ENCODE measurements at regions not wholly inside any gene's neighbourhood (a gene's known extent, or its start where the extent isn't known, plus 50 kb on each side); places are given as distances from the start of the nearest gene placed in this dataset.

DNA sequence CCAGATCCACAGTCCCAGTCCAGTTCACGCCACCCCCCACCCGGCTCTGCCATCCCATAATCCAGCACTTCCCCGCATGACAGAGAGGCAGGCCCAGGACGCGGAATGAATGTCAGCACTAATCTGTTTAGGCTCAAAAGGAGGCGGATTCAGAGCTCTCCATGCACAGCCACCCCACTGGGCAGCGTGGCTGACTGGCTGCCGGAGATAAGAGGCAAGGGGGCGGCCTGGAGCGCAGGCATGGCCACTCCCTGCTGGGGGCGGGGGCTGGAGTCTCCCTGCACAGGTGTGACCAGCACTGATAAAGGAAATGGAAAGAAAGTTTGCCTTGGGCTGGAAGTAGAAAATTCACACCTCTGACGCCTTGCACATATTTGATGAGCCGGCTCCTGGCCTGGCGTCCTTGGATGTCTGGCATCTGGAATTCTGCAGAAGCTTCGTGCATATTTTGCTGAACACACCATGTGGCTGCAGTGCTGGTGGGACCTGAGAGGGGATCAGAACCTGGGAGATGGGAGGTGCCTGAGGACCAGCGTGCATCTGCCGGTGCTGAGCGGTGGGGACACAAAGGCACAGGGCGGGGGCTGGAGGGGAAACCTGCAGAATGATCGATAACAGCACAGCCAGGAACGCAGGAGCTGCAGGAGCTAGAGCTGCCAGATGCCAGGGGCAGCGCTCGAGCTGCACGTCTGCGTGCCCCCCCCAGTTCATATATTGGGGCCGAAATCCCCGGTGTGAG, 344.4 kb downstream of the CTTN start:
- Histone ChIP-seq H3F3A (ENCODE audit: insufficient read depth) (no peaks in the 10 kb centered on the region), H3K9ac (no peak overlapping the region), H3K4me3 (no peak overlapping the region), H3K4me1 (ENCODE audit: insufficient read depth) (no peaks in the 10 kb centered on the region), H4K20me1 (ENCODE audit: insufficient read depth) (no peaks in the 10 kb centered on the region), H3K36me3 (ENCODE audit: low read depth) (no peaks in the 10 kb centered on the region), H3K4me2 (ENCODE audit: unreplicated experiment) (no peak overlapping the region), H3K79me2 (ENCODE audit: insufficient read depth) (no peaks in the 10 kb centered on the region), H3K9me2 (ENCODE audit: insufficient read depth) (no peaks in the 10 kb centered on the region), H3K27ac (no peak overlapping the region), H3K27me3 (replicated peaks; ENCODE audit: insufficient read depth) (no peaks in the 10 kb centered on the region), H2AFZ (no peak overlapping the region), H3K9me3 (ENCODE audit: low read depth) (no peaks in the 10 kb centered on the region)
- 52 to 54% methylated on average over 26 to 27 of the region's 27 CpGs for WGBS, 2 experiments (ENCODE audit: low coverage in 1 of 2, low lambda C conversion rate in 2 of 2, missing lambda C conversion rate in 2 of 2)
- TF ChIP-seq EZH2 (IDR thresholded peaks at IDR 0.05; ENCODE audit: insufficient read depth, poor library complexity, severe bottlenecking) (no peak), EZH2phosphoT487 (IDR thresholded peaks at IDR 0.05; ENCODE audit: insufficient read depth, low read depth) (no peak)
- no peak for DNase-seq
- in situ Hi-C loops (cut with MboI): no loop called here

DNA sequence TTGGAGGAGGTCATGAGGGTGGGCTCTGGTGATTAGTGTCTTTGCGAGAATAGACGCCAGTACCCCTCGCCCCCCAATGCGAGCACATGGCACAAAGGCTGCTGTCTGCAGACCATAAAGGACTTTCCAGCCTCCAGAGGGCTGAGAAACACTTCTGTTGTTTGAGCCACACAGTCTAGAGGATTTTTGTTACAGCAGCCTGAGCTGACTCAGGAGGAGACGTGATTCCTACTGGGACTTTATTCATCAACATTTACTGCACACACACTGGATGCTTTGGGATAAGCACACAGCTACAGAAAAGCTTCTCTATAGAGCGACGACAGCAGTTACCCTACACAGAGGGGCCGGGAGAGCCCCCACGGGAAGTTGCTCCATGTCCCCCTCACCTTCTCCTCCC, 345.0 kb downstream of the CTTN start:
- Histone ChIP-seq H3K9me3 (ENCODE audit: low read depth) (no peaks in the 10 kb centered on the region), H3K9me2 (ENCODE audit: insufficient read depth) (no peaks in the 10 kb centered on the region), H3K4me1 (ENCODE audit: insufficient read depth) (no peaks in the 10 kb centered on the region), H3K9ac (no peak overlapping the region), H3K4me2 (ENCODE audit: unreplicated experiment) (no peak overlapping the region), H3K36me3 (ENCODE audit: low read depth) (no peaks in the 10 kb centered on the region), H3K27me3 (replicated peaks; ENCODE audit: insufficient read depth) (no peaks in the 10 kb centered on the region), H3F3A (ENCODE audit: insufficient read depth) (no peaks in the 10 kb centered on the region), H2AFZ (no peak overlapping the region), H3K4me3 (no peak overlapping the region), H4K20me1 (ENCODE audit: insufficient read depth) (no peaks in the 10 kb centered on the region), H3K79me2 (ENCODE audit: insufficient read depth) (no peaks in the 10 kb centered on the region), H3K27ac (no peak overlapping the region)
- 64 to 70% methylated on average over 9 of the region's 9 CpGs for WGBS, 2 experiments (ENCODE audit: low coverage in 1 of 2, low lambda C conversion rate in 2 of 2, missing lambda C conversion rate in 2 of 2)
- in situ Hi-C loops (cut with MboI): no loop called here
- TF ChIP-seq EZH2 (IDR thresholded peaks at IDR 0.05; ENCODE audit: insufficient read depth, poor library complexity, severe bottlenecking): no peak
- TF ChIP-seq EZH2phosphoT487 (IDR thresholded peaks at IDR 0.05; ENCODE audit: insufficient read depth, low read depth): no peak
- DNase-seq: no peak

DNA sequence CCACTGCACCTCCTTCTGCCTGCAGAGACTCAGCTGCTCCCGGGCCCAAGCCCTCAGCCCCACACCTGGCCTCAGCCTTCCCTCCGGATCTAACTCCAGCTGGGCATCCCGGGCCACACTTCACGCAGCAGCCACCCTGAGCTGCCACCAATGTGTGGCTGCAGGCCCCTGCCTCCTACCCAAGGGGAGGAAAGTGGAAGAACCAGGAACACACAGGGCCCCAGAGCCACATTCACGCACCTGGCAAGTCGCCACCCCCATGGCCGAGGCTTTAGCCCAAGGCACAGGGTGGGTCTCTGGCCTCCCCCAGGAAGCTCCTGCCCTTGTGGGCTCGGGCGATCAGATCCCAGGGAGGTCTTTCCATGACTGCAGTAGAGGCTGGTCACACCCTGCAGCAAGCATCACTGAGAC, 345.6 kb downstream of the CTTN start:
- TF ChIP-seq EZH2phosphoT487 (IDR thresholded peaks at IDR 0.05; ENCODE audit: insufficient read depth, low read depth) (no peak), EZH2 (IDR thresholded peaks at IDR 0.05; ENCODE audit: insufficient read depth, poor library complexity, severe bottlenecking) (no peak)
- H3K9ac ChIP-seq: no peak overlapping the region
- H3K4me1 ChIP-seq (ENCODE audit: insufficient read depth): no peaks in the 10 kb centered on the region
- H3K27ac ChIP-seq: no peak overlapping the region
- H3K4me2 ChIP-seq (ENCODE audit: unreplicated experiment): no peak overlapping the region
- WGBS, 2 experiments (ENCODE audit: low coverage in 1 of 2, low lambda C conversion rate in 2 of 2, missing lambda C conversion rate in 2 of 2): 57 to 65% methylated on average over 7 to 8 of the region's 9 CpGs
- H3K9me2 ChIP-seq (ENCODE audit: insufficient read depth): no peaks in the 10 kb centered on the region
- no peaks in the 10 kb centered on the region for H3K27me3 ChIP-seq (replicated peaks; ENCODE audit: insufficient read depth)
- H3K4me3 ChIP-seq: no peak overlapping the region
- no peaks in the 10 kb centered on the region for H4K20me1 ChIP-seq (ENCODE audit: insufficient read depth)
- no peak overlapping the region for H2AFZ ChIP-seq
- in situ Hi-C loops (cut with MboI): no loop called here
- no peaks in the 10 kb centered on the region for H3K79me2 ChIP-seq (ENCODE audit: insufficient read depth)
- no peaks in the 10 kb centered on the region for H3F3A ChIP-seq (ENCODE audit: insufficient read depth)
- H3K36me3 ChIP-seq (ENCODE audit: low read depth): no peaks in the 10 kb centered on the region
- no peak for DNase-seq
- H3K9me3 ChIP-seq (ENCODE audit: low read depth): no peaks in the 10 kb centered on the region

DNA sequence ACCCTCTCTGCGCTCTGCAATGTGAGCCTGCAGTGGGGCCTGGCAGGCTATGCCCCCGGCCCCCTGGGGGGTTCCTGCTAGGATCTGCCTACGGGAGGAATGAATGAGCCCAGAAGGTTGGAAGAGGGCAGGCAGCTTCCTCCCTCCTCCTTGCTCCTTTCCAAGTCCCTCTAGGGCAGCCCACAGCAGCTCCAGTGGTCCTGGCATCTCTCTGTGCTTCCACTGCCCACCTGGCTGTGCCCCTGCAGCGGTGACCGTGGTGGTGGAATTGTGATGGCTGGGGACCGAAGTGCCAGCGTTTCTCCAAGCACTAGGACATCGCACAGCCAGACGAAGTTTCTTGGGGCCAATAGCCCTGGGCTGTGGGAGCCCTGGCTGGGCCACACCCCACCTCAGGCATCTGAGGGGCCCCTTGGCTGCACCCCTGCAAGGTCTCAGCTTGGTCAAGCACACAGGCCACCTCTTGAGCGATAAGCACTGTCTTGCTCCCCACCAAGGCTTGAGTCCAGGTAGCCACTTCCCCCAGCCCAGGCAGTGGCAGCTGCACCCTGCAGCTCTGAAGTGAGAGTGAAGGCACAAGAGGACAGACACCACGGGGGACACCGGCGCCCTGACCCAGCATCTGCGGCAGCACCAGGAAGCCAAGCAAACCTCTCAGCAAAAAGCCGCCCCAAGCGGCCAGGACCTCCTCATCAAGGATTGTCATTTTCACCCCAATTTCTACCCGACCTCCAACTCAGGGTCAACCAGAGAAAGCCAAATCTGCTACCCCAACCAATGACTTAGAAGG, 346.3 kb downstream of the CTTN start:
- no peak overlapping the region for H2AFZ ChIP-seq
- no peaks in the 10 kb centered on the region for H3K9me3 ChIP-seq (ENCODE audit: low read depth)
- no peaks in the 10 kb centered on the region for H3F3A ChIP-seq (ENCODE audit: insufficient read depth)
- in situ Hi-C loops (cut with MboI): no loop called here
- no peak overlapping the region for H3K9ac ChIP-seq
- no peaks in the 10 kb centered on the region for H3K36me3 ChIP-seq (ENCODE audit: low read depth)
- no peak overlapping the region for H3K4me3 ChIP-seq
- no peak overlapping the region for H3K4me2 ChIP-seq (ENCODE audit: unreplicated experiment)
- H3K27ac ChIP-seq: no peak overlapping the region
- H4K20me1 ChIP-seq (ENCODE audit: insufficient read depth): no peaks in the 10 kb centered on the region
- no peak for DNase-seq
- H3K79me2 ChIP-seq (ENCODE audit: insufficient read depth): no peaks in the 10 kb centered on the region
- no peaks in the 10 kb centered on the region for H3K27me3 ChIP-seq (replicated peaks; ENCODE audit: insufficient read depth)
- WGBS, 2 experiments (ENCODE audit: low coverage in 1 of 2, low lambda C conversion rate in 2 of 2, missing lambda C conversion rate in 2 of 2): 68 to 69% methylated on average over 13 to 17 of the region's 17 CpGs
- no peaks in the 10 kb centered on the region for H3K4me1 ChIP-seq (ENCODE audit: insufficient read depth)
- H3K9me2 ChIP-seq (ENCODE audit: insufficient read depth): no peaks in the 10 kb centered on the region
- TF ChIP-seq EZH2 (IDR thresholded peaks at IDR 0.05; ENCODE audit: insufficient read depth, poor library complexity, severe bottlenecking): no peak
- TF ChIP-seq EZH2phosphoT487 (IDR thresholded peaks at IDR 0.05; ENCODE audit: insufficient read depth, low read depth): no peak

Data from GM23248 (cell line).